ENCODE measurements at regions not wholly inside any gene's neighbourhood (a gene's known extent, or its start where the extent isn't known, plus 50 kb on each side); places are given as distances from the start of the nearest gene placed in this dataset.

DNA sequence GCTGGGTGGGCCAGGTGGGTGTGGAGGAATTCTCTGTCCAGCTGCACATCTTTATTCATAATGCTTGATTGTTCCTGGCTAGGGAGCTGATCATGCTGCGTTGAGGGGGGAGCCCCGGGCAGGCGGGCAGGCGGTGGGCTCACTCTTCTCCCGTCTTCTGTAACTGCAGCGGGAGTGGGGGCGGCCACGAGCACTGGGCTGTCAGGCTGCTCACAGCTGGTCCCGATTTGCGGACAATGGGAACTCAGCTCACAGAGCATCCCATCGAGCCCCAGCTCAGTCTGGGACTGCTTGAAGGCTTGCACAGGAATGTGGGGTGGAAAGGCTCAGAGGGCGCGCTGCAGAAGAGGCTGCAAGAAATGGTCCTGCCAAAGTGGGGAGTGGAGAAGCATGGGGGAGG is 63.8 kb downstream of the EFNB1 start:
- Histone ChIP-seq H3K27me3 (ENCODE audit: insufficient read depth, low read length) (peaks cover 20% of the 10 kb centered on the region), H3K4me1 (ENCODE audit: control insufficient read depth, insufficient read depth, low read length, unreplicated experiment) (peaks cover 16% of the 10 kb centered on the region), H3K27ac (ENCODE audit: low read depth, low read length) (no peak overlapping the region), H3K79me2 (ENCODE audit: control insufficient read depth, insufficient read depth, low read length, unreplicated experiment) (no peaks in the 10 kb centered on the region), H2AFZ (ENCODE audit: low read length, unreplicated experiment) (no peak overlapping the region), H3K4me3 (ENCODE audit: low read depth, low read length) (no peak overlapping the region), H3K36me3 (ENCODE audit: insufficient read depth, low read length) (no peaks in the 10 kb centered on the region)

DNA sequence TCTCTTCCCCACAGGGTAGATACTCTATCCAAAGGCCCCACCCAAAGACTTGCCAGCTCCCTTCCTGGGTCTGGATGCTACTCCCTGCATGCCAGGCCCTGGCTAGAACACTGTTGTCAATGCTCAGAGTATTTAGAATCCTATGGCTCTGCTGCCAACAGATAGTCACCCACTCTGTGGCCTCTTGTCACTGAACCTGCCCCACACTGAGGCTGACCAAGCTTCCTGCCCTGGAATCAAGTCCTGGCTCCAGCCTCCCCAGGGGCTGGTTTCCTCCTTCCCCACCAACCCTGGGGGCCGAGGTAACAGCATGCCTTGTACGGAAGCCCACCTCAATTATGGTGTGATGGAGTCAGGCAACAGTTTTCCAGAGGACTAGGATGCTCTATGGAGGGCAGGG is 63.3 kb downstream of the EFNB1 start:
- Histone ChIP-seq H3K27ac (ENCODE audit: low read depth, low read length) (no peak overlapping the region), H3K36me3 (ENCODE audit: insufficient read depth, low read length) (no peaks in the 10 kb centered on the region), H3K27me3 (ENCODE audit: insufficient read depth, low read length) (peaks cover 25% of the 10 kb centered on the region), H3K4me1 (ENCODE audit: control insufficient read depth, insufficient read depth, low read length, unreplicated experiment) (peaks cover 16% of the 10 kb centered on the region), H2AFZ (ENCODE audit: low read length, unreplicated experiment) (no peak overlapping the region), H3K4me3 (ENCODE audit: low read depth, low read length) (no peak overlapping the region), H3K79me2 (ENCODE audit: control insufficient read depth, insufficient read depth, low read length, unreplicated experiment) (no peaks in the 10 kb centered on the region)
